Esophagus muscularis mucosa (tissue), 4 donors: ENCODE measurements at regions not wholly inside any gene's neighbourhood (a gene's known extent, or its start where the extent isn't known, plus 50 kb on each side); places are given as distances from the start of the nearest gene placed in this dataset.

Experiments used
- DNase-seq: peaks from one replicate; pipeline ENCODE4 v3.0.0-alpha.2; 2017; ENCODE audit errors: extremely low spot score
- H3K27ac ChIP-seq, 4 donors: fragments of 200-600 bp; sonication (generic); replicated peaks in 1 of 4; 1 replicate in 3 of 4; 2 replicates in 1 of 4; pipeline ENCODE4 v1.5.1; 2016 to 2019; ENCODE audit warnings: mild to moderate bottlenecking in 1 of 4
- H3K27me3 ChIP-seq, 4 donors: fragments of 200-600 bp; sonication (generic); one replicate each; pipeline versions ENCODE4 v1.5.1 to v1.6.0; 2016 to 2019
- H3K36me3 ChIP-seq, 4 donors: fragments of 200-600 bp; sonication (generic); one replicate each; pipeline ENCODE4 v1.5.1; 2016 to 2019
- H3K4me1 ChIP-seq, 4 donors: fragments of 200-600 bp; sonication (generic); one replicate each; pipeline ENCODE4 v1.5.1; 2016 to 2019
- H3K4me3 ChIP-seq, 4 donors: fragments of 200-600 bp; sonication (generic); 1 replicate in 2 of 4; 2 replicates in 2 of 4; pipeline ENCODE4 v1.5.1; 2016 to 2019; ENCODE audit warnings: mild to moderate bottlenecking in 4 of 4, moderate library complexity in 1 of 4
- H3K9me3 ChIP-seq, 4 donors: fragments of 200-600 bp; sonication (generic); 1 replicate in 3 of 4; 2 replicates in 1 of 4; pipeline ENCODE4 v1.5.1; 2016 to 2019
- EP300 ChIP-seq: sonication (generic); formaldehyde crosslinking; IDR thresholded peaks from one replicate; pipeline ENCODE4 v1.6.1; 2017; ENCODE audit warnings: antibody characterized with exemption
- POLR2A ChIP-seq: fragments of 450-650 bp; IDR thresholded peaks from one replicate; pipeline ENCODE4 v1.6.1; 2017; ENCODE audit warnings: antibody characterized with exemption, moderate library complexity, mild to moderate bottlenecking, low read depth
- POLR2AphosphoS5 ChIP-seq, 2 donors: sonication (generic); formaldehyde crosslinking; IDR thresholded peaks; one replicate each; pipeline ENCODE4 v1.6.1; 2017; ENCODE audit warnings: antibody characterized with exemption in 2 of 2
- WGBS: methylation state at CpG from one replicate; pipeline ENCODE4 v1.1.5; 2018; 5-methylcytosine and 5-hydroxymethylcytosine counted together
- intact Hi-C: fragments of 100-400 bp; cut with DNase I; formaldehyde crosslinking; loops from one replicate; pipeline ENCODE4 v1.15.1; 2023
- TF ChIP-seq, protein P1 (sequence below), 3 experiments: fragments of 200-600 bp in 2 of 3; fragments of 450-650 bp in 1 of 3; sonication (generic) in 2 of 3; IDR thresholded peaks; one replicate each; pipeline ENCODE4 v1.5.1; 2017 to 2019; ENCODE audit warnings: antibody characterized with exemption in 3 of 3, mild to moderate bottlenecking in 2 of 3, moderate library complexity in 1 of 3

DNA sequence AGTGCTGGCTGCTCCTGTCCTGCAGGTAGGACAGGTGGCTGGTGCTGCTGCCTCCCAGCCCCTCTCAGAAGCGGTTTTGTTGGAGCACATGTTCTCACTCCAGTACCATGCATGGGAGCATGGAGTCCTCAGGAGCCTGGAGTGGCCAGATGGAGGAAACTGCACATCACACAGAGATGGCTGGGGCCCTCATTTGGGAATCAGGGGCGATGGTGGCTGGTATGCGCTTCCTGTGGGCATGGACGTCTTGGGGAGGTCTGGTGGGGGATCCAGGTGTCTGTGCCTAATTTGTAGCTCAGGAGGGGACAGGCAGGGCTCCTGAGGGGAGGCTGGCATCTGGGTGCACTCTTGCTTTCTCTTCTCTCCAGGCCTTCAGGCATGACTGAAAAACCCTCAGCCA, 168.2 kb downstream of the KLF13 start:
- Histone ChIP-seq H3K27ac (no peak overlapping the region), H3K9me3 (peaks cover 0 to 8% (median 2%) of the 10 kb centered on the region in 4 donors), H3K4me1 (peaks cover 3 to 5% (median 4%) of the 10 kb centered on the region in 4 donors), H3K36me3 (no peaks in the 10 kb centered on the region), H3K27me3 (no peaks in the 10 kb centered on the region), H3K4me3 (no peak overlapping the region)
- no peak for TF ChIP-seq EP300
- TF ChIP-seq POLR2A, result no peak
- TF ChIP-seq, protein P1, sequence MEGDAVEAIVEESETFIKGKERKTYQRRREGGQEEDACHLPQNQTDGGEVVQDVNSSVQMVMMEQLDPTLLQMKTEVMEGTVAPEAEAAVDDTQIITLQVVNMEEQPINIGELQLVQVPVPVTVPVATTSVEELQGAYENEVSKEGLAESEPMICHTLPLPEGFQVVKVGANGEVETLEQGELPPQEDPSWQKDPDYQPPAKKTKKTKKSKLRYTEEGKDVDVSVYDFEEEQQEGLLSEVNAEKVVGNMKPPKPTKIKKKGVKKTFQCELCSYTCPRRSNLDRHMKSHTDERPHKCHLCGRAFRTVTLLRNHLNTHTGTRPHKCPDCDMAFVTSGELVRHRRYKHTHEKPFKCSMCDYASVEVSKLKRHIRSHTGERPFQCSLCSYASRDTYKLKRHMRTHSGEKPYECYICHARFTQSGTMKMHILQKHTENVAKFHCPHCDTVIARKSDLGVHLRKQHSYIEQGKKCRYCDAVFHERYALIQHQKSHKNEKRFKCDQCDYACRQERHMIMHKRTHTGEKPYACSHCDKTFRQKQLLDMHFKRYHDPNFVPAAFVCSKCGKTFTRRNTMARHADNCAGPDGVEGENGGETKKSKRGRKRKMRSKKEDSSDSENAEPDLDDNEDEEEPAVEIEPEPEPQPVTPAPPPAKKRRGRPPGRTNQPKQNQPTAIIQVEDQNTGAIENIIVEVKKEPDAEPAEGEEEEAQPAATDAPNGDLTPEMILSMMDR (IDR thresholded peaks at IDR 0.05), result no peak
- TF ChIP-seq POLR2AphosphoS5 (IDR thresholded peaks at IDR 0.05), result no peak
- 76% methylated on average over 4 of the region's 4 CpGs for WGBS
- intact Hi-C loops, result loop anchor here (10.0 kb wide), 1 partner anchor 500 kb away; the partner anchor contains the start of gene MTMR10
- peak; percentile 89 for DNase-seq

DNA sequence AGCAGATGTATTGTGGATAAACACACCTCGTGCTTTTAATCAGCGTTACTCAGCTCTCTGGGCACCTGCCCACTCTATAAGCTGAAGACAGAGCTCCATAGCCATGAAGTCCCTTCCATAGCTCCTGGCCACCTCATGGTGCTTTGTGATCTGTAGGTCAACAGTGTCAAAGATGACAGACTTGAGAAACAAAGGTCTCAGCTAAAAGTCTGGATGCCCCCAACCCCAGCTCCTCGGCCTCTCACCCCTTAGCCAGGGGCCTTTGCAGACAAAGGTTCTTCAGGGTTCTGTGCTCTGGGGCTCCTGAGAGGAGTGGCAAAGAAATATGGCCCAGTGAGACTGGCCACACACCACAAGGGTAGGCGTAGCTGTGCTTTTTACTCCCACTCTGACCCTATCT, 168.6 kb downstream of the KLF13 start:
- DNase-seq, result peak; percentile 88
- 80% methylated on average over 4 of the region's 4 CpGs for WGBS
- H3K4me1 ChIP-seq, result peaks cover 0 to 3% (median under 1%) of the 10 kb centered on the region in 4 donors
- no peak overlapping the region for H3K4me3 ChIP-seq
- peaks cover 0 to 2% (median 0%) of the 10 kb centered on the region in 4 donors for H3K36me3 ChIP-seq
- no peaks in the 10 kb centered on the region for H3K27me3 ChIP-seq
- no peak for TF ChIP-seq POLR2AphosphoS5 (IDR thresholded peaks at IDR 0.05)
- no peak for TF ChIP-seq POLR2A
- no peak for TF ChIP-seq EP300
- TF ChIP-seq, protein P1 (IDR thresholded peaks at IDR 0.05), result no peak
- intact Hi-C loops, result loop anchor here (10.0 kb wide), 1 partner anchor 500 kb away; the partner anchor contains the start of gene MTMR10
- H3K27ac ChIP-seq, result no peak overlapping the region
- H3K9me3 ChIP-seq, result peaks cover 0 to 8% (median 2%) of the 10 kb centered on the region in 4 donors

DNA sequence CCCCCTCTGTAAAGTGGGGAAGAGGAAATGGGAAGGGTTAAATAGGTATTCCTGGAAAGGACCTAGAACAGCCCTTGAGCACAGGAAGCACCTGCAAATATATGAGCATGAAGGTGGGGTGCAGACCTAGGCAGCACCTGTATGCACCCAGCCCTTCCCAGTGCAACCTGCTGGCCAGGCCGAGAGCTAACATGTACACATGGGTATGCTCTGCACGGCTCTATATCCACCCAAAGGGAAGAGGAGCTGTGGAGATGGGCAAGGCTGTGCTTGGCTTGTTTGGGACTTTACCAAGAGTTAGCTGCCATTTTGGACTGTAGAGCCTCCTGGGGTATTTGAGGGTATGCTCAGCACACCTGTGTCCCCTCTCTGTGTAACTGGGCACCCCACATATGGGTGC, 171.2 kb downstream of the KLF13 start:
- peaks cover 0 to 8% (median under 1%) of the 10 kb centered on the region in 4 donors for H3K9me3 ChIP-seq
- peaks cover 0 to 12% (median 2%) of the 10 kb centered on the region in 4 donors for H3K36me3 ChIP-seq
- DNase-seq, result no peak
- intact Hi-C loops, result loop anchor here (10.0 kb wide), 1 partner anchor 503 kb away; the partner anchor contains the start of gene MTMR10
- H3K27me3 ChIP-seq, result no peaks in the 10 kb centered on the region
- WGBS, result 87% methylated on average over 2 of the region's 2 CpGs
- peaks cover 0 to 8% (median 0%) of the 10 kb centered on the region in 4 donors for H3K4me1 ChIP-seq
- no peak overlapping the region for H3K27ac ChIP-seq
- H3K4me3 ChIP-seq, result no peak overlapping the region
- TF ChIP-seq POLR2A (no peak), EP300 (no peak), POLR2AphosphoS5 (IDR thresholded peaks at IDR 0.05) (no peak)
- TF ChIP-seq, protein P1 (IDR thresholded peaks at IDR 0.05), result no peak

DNA sequence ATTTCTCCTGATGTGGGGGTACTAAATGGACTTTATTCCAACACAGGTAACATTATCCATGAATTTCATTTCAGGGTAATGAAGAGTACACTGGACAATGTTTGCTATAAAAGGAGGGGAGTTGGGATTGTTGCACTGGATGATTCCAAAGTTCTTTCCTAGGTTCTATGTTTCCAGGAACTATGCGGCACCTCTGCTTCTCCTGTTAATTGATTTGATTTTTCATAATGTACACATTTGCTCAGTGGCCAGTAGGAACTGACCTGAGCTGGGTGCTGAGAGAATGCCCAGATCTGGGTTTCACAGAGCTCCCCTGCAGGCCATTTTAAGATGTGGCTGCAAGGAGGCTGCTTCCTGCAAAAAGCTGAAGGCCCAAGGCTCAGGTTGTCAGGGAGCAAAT, 171.7 kb downstream of the KLF13 start:
- intact Hi-C loops, result loop anchor here (10.0 kb wide), 1 partner anchor 504 kb away; the partner anchor contains the start of gene MTMR10
- 88% methylated on average over 1 of the region's 1 CpG for WGBS

More for the DNA sequence above, 171.7 kb downstream of the KLF13 start:
- Histone ChIP-seq H3K27ac (no peak overlapping the region), H3K4me3 (no peak overlapping the region), H3K36me3 (peaks cover 0 to 15% (median 4%) of the 10 kb centered on the region in 4 donors), H3K27me3 (no peaks in the 10 kb centered on the region), H3K4me1 (peaks cover 0 to 8% (median 0%) of the 10 kb centered on the region in 4 donors), H3K9me3 (peaks cover 0 to 4% (median 0%) of the 10 kb centered on the region in 4 donors)
- DNase-seq, result no peak
- TF ChIP-seq, protein P1 (IDR thresholded peaks at IDR 0.05), result no peak
- TF ChIP-seq POLR2AphosphoS5 (IDR thresholded peaks at IDR 0.05) (no peak), POLR2A (no peak), EP300 (no peak)
